GM23338 (cell line): ENCODE measurements at regions not wholly inside any gene's neighbourhood (a gene's known extent, or its start where the extent isn't known, plus 50 kb on each side); places are given as distances from the start of the nearest gene placed in this dataset.

Experiments
- EZH2 ChIP-seq: fragments of 200-600 bp; sonication (generic); IDR thresholded peaks from one replicate; pipeline ENCODE4 v1.8.0; 2017; ENCODE audit warnings: antibody characterized with exemption, mild to moderate bottlenecking, low read depth; ENCODE audit not compliant: unreplicated experiment
- TF ChIP-seq, protein P1 (sequence below), 2 experiments: fragments of 200-600 bp in 1 of 2; sonication (generic) in 1 of 2; conservative IDR thresholded peaks; 2 replicates each; pipeline versions ENCODE4 v1.5.1 to v1.6.1; 2016 to 2017; ENCODE audit warnings: antibody characterized with exemption in 2 of 2, low read depth in 2 of 2, mild to moderate bottlenecking in 2 of 2, moderate library complexity in 1 of 2

DNA sequence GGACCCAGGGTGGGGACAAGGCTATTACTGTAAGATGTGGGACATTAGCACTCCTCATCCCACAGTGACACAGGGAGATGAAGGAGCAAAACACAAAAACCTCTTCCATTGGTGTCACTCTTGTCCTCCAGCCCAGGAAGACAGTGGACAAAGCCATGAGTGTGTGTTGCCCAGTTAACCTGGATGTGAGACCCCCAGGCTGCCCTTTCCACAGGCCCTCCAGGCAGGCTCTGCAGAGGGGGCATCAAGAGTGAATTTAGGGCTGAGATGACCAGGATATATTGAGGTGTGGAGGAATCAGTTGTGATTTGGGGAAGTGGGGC is 111.3 kb downstream of the GGTLC2 start:
- no peak for TF ChIP-seq EZH2
- TF ChIP-seq, protein P1, sequence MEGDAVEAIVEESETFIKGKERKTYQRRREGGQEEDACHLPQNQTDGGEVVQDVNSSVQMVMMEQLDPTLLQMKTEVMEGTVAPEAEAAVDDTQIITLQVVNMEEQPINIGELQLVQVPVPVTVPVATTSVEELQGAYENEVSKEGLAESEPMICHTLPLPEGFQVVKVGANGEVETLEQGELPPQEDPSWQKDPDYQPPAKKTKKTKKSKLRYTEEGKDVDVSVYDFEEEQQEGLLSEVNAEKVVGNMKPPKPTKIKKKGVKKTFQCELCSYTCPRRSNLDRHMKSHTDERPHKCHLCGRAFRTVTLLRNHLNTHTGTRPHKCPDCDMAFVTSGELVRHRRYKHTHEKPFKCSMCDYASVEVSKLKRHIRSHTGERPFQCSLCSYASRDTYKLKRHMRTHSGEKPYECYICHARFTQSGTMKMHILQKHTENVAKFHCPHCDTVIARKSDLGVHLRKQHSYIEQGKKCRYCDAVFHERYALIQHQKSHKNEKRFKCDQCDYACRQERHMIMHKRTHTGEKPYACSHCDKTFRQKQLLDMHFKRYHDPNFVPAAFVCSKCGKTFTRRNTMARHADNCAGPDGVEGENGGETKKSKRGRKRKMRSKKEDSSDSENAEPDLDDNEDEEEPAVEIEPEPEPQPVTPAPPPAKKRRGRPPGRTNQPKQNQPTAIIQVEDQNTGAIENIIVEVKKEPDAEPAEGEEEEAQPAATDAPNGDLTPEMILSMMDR (conservative IDR thresholded peaks at IDR 0.05; ENCODE audit: low read depth in 2 of 2) = no peak
